ENCODE measurements at regions not wholly inside any gene's neighbourhood (a gene's known extent, or its start where the extent isn't known, plus 50 kb on each side); places are given as distances from the start of the nearest gene placed in this dataset.
"Not testable (repeated sequence)": the region's sequence is repeated elsewhere in the genome, so short reads cannot be mapped to it uniquely, and the experiment has no call there.

- no peak for DNase-seq (ENCODE audit: low spot score)
Observed at GRCh38 chr4:186813377-186814068, 89.9 kb upstream of the FAT1 start.

GRCh38 chr4:186814535-186815070 lies 90.9 kb upstream of the FAT1 start:
- no peak for DNase-seq (ENCODE audit: low spot score)

GRCh38 chr4:186819342-186820086 lies 95.9 kb upstream of the FAT1 start:
- DNase-seq (ENCODE audit: low spot score): no peak

GRCh38 chr4:186820391-186820891 lies 96.8 kb upstream of the FAT1 start:
- peak; percentile 85 for DNase-seq (ENCODE audit: low spot score)

- peak; percentile 17 for DNase-seq (ENCODE audit: low spot score)
Observed at GRCh38 chr4:186823989-186824388, 100.3 kb upstream of the FAT1 start.

- DNase-seq (ENCODE audit: low spot score): no peak
Observed at GRCh38 chr4:186825069-186825468, 101.4 kb upstream of the FAT1 start.

GRCh38 chr4:186826006-186826405 lies 102.3 kb upstream of the FAT1 start:
- DNase-seq (ENCODE audit: low spot score): no peak

- no peak for DNase-seq (ENCODE audit: low spot score)
Observed at GRCh38 chr4:186826846-186827533, 103.3 kb upstream of the FAT1 start.

- no peak for DNase-seq (ENCODE audit: low spot score)
Observed at GRCh38 chr4:186827534-186827897, 103.9 kb upstream of the FAT1 start.

GRCh38 chr4:186829097-186829496 lies 105.4 kb upstream of the FAT1 start:
- no peak for DNase-seq (ENCODE audit: low spot score)

GRCh38 chr4:186829740-186830449 lies 106.2 kb upstream of the FAT1 start:
- DNase-seq (ENCODE audit: low spot score): peak; percentile 31

GRCh38 chr4:186831574-186831973 lies 107.9 kb upstream of the FAT1 start:
- DNase-seq (ENCODE audit: low spot score): no peak

GRCh38 chr4:186832906-186833305 lies 109.2 kb upstream of the FAT1 start:
- DNase-seq (ENCODE audit: low spot score): no peak

GRCh38 chr4:186837463-186837862 lies 113.8 kb upstream of the FAT1 start:
- not testable (repeated sequence) for DNase-seq (ENCODE audit: low spot score)

GRCh38 chr4:186838295-186838694 lies 114.6 kb upstream of the FAT1 start:
- no peak for DNase-seq (ENCODE audit: low spot score)

- no peak for DNase-seq (ENCODE audit: low spot score)
Observed at GRCh38 chr4:186839122-186840037, 115.7 kb upstream of the FAT1 start.

GRCh38 chr4:186840222-186840701 lies 116.6 kb upstream of the FAT1 start:
- no peak for DNase-seq (ENCODE audit: low spot score)

- no peak for DNase-seq (ENCODE audit: low spot score)
Observed at GRCh38 chr4:186840771-186841301, 117.2 kb upstream of the FAT1 start.

- peak; percentile 78 for DNase-seq (ENCODE audit: low spot score)
Observed at GRCh38 chr4:186844059-186844681, 120.5 kb upstream of the FAT1 start.

All from umbilical cord (tissue), 1 donor.